Fibroblast of villous mesenchyme (primary cell): ENCODE measurements at regions not wholly inside any gene's neighbourhood (a gene's known extent, or its start where the extent isn't known, plus 50 kb on each side); places are given as distances from the start of the nearest gene placed in this dataset.

Experiments used
- DNase-seq: peaks from one replicate; pipeline ENCODE4 v3.0.0-alpha.2; 2010; ENCODE audit warnings: low read depth
- H3K4me3 ChIP-seq: 2 replicates; pipeline ENCODE4 v1.5.1; 2011; ENCODE audit warnings: low read depth, mild to moderate bottlenecking, low read length
- CTCF ChIP-seq: IDR thresholded peaks from 2 replicates; pipeline ENCODE4 v1.5.1; 2012; ENCODE audit warnings: low read depth, mild to moderate bottlenecking, low read length; ENCODE audit not compliant: insufficient read depth

- no peak overlapping the region for H3K4me3 ChIP-seq
- no peak for TF ChIP-seq CTCF
- no peak for DNase-seq
Observed at GRCh38 chr13:105634059-105634458, 901.4 kb downstream of the EFNB2 start.

- H3K4me3 ChIP-seq = no peak overlapping the region
- no peak for DNase-seq
- TF ChIP-seq CTCF = no peak
Observed at GRCh38 chr13:105630431-105630830, 905.0 kb downstream of the EFNB2 start.

GRCh38 chr13:105627270-105627669, 908.2 kb downstream of the EFNB2 start:
- no peak overlapping the region for H3K4me3 ChIP-seq
- peak; percentile 6 for DNase-seq
- TF ChIP-seq CTCF = no peak

- no peak for DNase-seq
- H3K4me3 ChIP-seq = no peak overlapping the region
- TF ChIP-seq CTCF = no peak
Observed at GRCh38 chr13:105625691-105626090, 909.8 kb downstream of the EFNB2 start.

GRCh38 chr13:105616333-105617075, 919.0 kb downstream of the EFNB2 start:
- no peak overlapping the region for H3K4me3 ChIP-seq
- no peak for TF ChIP-seq CTCF
- DNase-seq = peak; percentile 9

- H3K4me3 ChIP-seq = no peak overlapping the region
- TF ChIP-seq CTCF = no peak
- DNase-seq = no peak
Observed at GRCh38 chr13:105612541-105612940, 922.9 kb downstream of the EFNB2 start.

GRCh38 chr13:105611424-105611823, 924.0 kb downstream of the EFNB2 start:
- no peak overlapping the region for H3K4me3 ChIP-seq
- TF ChIP-seq CTCF = no peak
- peak; percentile 13 for DNase-seq
